HG03108 (cell line): ENCODE measurements at regions not wholly inside any gene's neighbourhood (a gene's known extent, or its start where the extent isn't known, plus 50 kb on each side); places are given as distances from the start of the nearest gene placed in this dataset.

Source experiments
- ATAC-seq: cut with Tn5 transposase; IDR thresholded peaks from one replicate; pipeline ENCODE4 v1.9.1; 2021; ENCODE audit warnings: moderate library complexity; ENCODE audit not compliant: unreplicated experiment

- ATAC-seq = no peak
Measured at GRCh38 chr5:5665225-5666075, 243.0 kb downstream of the ICE1 start.

GRCh38 chr5:5658889-5659465 lies 236.5 kb downstream of the ICE1 start:
- ATAC-seq = no peak

- no peak for ATAC-seq
Measured at GRCh38 chr5:5658226-5658625, 235.7 kb downstream of the ICE1 start.

GRCh38 chr5:5652181-5652580 lies 229.7 kb downstream of the ICE1 start:
- no peak for ATAC-seq

- no peak for ATAC-seq
Measured at GRCh38 chr5:5650949-5651348, 228.5 kb downstream of the ICE1 start.

GRCh38 chr5:5650242-5650641 lies 227.8 kb downstream of the ICE1 start:
- ATAC-seq = no peak

- no peak for ATAC-seq
Measured at GRCh38 chr5:5649641-5650040, 227.2 kb downstream of the ICE1 start.

GRCh38 chr5:5648694-5649093 lies 226.2 kb downstream of the ICE1 start:
- ATAC-seq = no peak

GRCh38 chr5:5645891-5646290 lies 223.4 kb downstream of the ICE1 start:
- ATAC-seq = no peak

- ATAC-seq = no peak
Measured at GRCh38 chr5:5645198-5645597, 222.7 kb downstream of the ICE1 start.

GRCh38 chr5:5644249-5644648 lies 221.8 kb downstream of the ICE1 start:
- ATAC-seq = no peak

GRCh38 chr5:5643481-5643880 lies 221.0 kb downstream of the ICE1 start:
- ATAC-seq = no peak

- no peak for ATAC-seq
Measured at GRCh38 chr5:5638211-5638610, 215.7 kb downstream of the ICE1 start.

GRCh38 chr5:5637173-5637572 lies 214.7 kb downstream of the ICE1 start:
- ATAC-seq = no peak

- no peak for ATAC-seq
Measured at GRCh38 chr5:5634817-5635216, 212.3 kb downstream of the ICE1 start.

GRCh38 chr5:5633579-5633978 lies 211.1 kb downstream of the ICE1 start:
- no peak for ATAC-seq

- no peak for ATAC-seq
Measured at GRCh38 chr5:5632678-5633077, 210.2 kb downstream of the ICE1 start.

- no peak for ATAC-seq
Measured at GRCh38 chr5:5629607-5629978, 207.1 kb downstream of the ICE1 start.

GRCh38 chr5:5628866-5629606 lies 206.6 kb downstream of the ICE1 start:
- ATAC-seq = no peak

GRCh38 chr5:5626412-5626811 lies 203.9 kb downstream of the ICE1 start:
- ATAC-seq = no peak

- ATAC-seq = no peak
Measured at GRCh38 chr5:5625491-5625890, 203.0 kb downstream of the ICE1 start.

GRCh38 chr5:5623397-5623796 lies 200.9 kb downstream of the ICE1 start:
- ATAC-seq = no peak
